H1 (cell line): ENCODE measurements at regions not wholly inside any gene's neighbourhood (a gene's known extent, or its start where the extent isn't known, plus 50 kb on each side); places are given as distances from the start of the nearest gene placed in this dataset.

Experiments
- CTCF ChIA-PET: fragments of 300-600 bp; sonication (Branson Sonifier 250); formaldehyde crosslinking; loops from one replicate; lab custom pipeline; 2021; ENCODE audit not compliant: partially characterized antibody; lab: Charles Lee
- POLR2A ChIA-PET: fragments of 300-600 bp; sonication (Branson Sonifier 250); formaldehyde crosslinking; loops from one replicate; lab custom pipeline; 2021; ENCODE audit warnings: inconsistent platforms; ENCODE audit not compliant: partially characterized antibody; lab: Charles Lee
- DNase-seq, 2 experiments: peaks; one replicate each; pipeline versions ENCODE4 v3.0.0 to v3.0.0-alpha.2; 2010 to 2022; ENCODE audit warnings: low spot score in 2 of 2, low read depth in 1 of 2, mixed read lengths in 1 of 2
- FAIRE-seq: peaks from 2 replicates; lab custom pipeline; 2011; peaks lifted over from hg19 to GRCh38; lab: Jason Lieb, UNC
- H2AFZ ChIP-seq: 2 replicates; pipeline ENCODE4 v1.8.1; 2012; ENCODE audit warnings: low read length, inconsistent platforms
- H2AK5ac ChIP-seq: 2 replicates; pipeline ENCODE4 v1.6.1; 2013; ENCODE audit warnings: low read depth, low read length
- H2BK120ac ChIP-seq: replicated peaks from 2 replicates; pipeline ENCODE3; 2013; ENCODE audit warnings: low read depth, low read length, inconsistent platforms
- H2BK12ac ChIP-seq: 2 replicates; pipeline ENCODE4 v1.6.1; 2013; ENCODE audit warnings: low read depth, low read length
- H2BK15ac ChIP-seq: 2 replicates; pipeline ENCODE4 v1.6.1; 2013; ENCODE audit warnings: low read length
- H2BK20ac ChIP-seq: 2 replicates; pipeline ENCODE4 v1.6.1; 2013; ENCODE audit warnings: low read length
- H2BK5ac ChIP-seq: 2 replicates; pipeline ENCODE4 v1.6.1; 2013; ENCODE audit warnings: low read depth, low read length
- H3K14ac ChIP-seq: 2 replicates; pipeline ENCODE4 v1.6.1; 2013; ENCODE audit warnings: inconsistent platforms; ENCODE audit not compliant: insufficient read length
- H3K18ac ChIP-seq: 2 replicates; pipeline ENCODE4 v1.6.1; 2013; ENCODE audit warnings: low read length; ENCODE audit errors: extremely low read depth
- H3K23ac ChIP-seq: 2 replicates; pipeline ENCODE4 v1.6.1; 2013; ENCODE audit warnings: inconsistent platforms; ENCODE audit not compliant: insufficient read length
- H3K23me2 ChIP-seq: 2 replicates; pipeline ENCODE4 v1.6.1; 2013; ENCODE audit warnings: low read depth, low read length
- H3K27ac ChIP-seq: 2 replicates; pipeline ENCODE4 v1.6.1; 2011; ENCODE audit warnings: low read depth, low read length, inconsistent platforms
- H3K27me3 ChIP-seq, 4 experiments: replicated peaks in 1 of 4; 1 replicate in 1 of 4; 2 replicates in 3 of 4; pipeline versions ENCODE4 v1.6.1 to v1.8.1; 2011 to 2013; ENCODE audit warnings: low read length in 3 of 4, mild to moderate bottlenecking in 3 of 4, inconsistent platforms in 2 of 4, mixed read lengths in 2 of 4, moderate library complexity in 1 of 4; ENCODE audit not compliant: control insufficient read depth in 3 of 4, insufficient read depth in 3 of 4; ENCODE audit errors: extremely low read depth in 1 of 4
- H3K36me3 ChIP-seq, 4 experiments: 2 replicates each; pipeline versions ENCODE4 v1.6.1 to v1.8.1; 2011 to 2013; ENCODE audit warnings: mild to moderate bottlenecking in 4 of 4, low read length in 3 of 4, moderate library complexity in 2 of 4, control low read depth in 1 of 4, inconsistent platforms in 1 of 4; ENCODE audit not compliant: insufficient read depth in 4 of 4, control insufficient read depth in 2 of 4
- H3K4ac ChIP-seq: replicated peaks from 2 replicates; pipeline ENCODE3; 2013; ENCODE audit warnings: low read length, low read depth, mixed read lengths, inconsistent platforms; ENCODE audit not compliant: insufficient read length
- H3K4me1 ChIP-seq, 4 experiments: replicated peaks in 1 of 4; 1 replicate in 1 of 4; 2 replicates in 3 of 4; pipeline versions ENCODE4 v1.6.1 to v1.8.1; 2011 to 2013; ENCODE audit warnings: low read length in 3 of 4, inconsistent platforms in 2 of 4, mixed read lengths in 1 of 4; ENCODE audit not compliant: insufficient read depth in 4 of 4, control insufficient read depth in 3 of 4
- H3K4me2 ChIP-seq, 2 experiments: 2 replicates each; pipeline versions ENCODE4 v1.6.1 to v1.8.1; 2011 to 2013; ENCODE audit warnings: low read depth in 2 of 2, low read length in 2 of 2, control low read depth in 1 of 2, inconsistent platforms in 1 of 2, mild to moderate bottlenecking in 1 of 2; ENCODE audit not compliant: insufficient read depth in 1 of 2
- H3K4me3 ChIP-seq, 4 experiments: fragments of 200-600, 300-600 bp in 1 of 4; sonication (generic), shearing (Covaris generic), sonication (Bioruptor Twin) in 1 of 4; 2 replicates each; pipeline versions ENCODE4 v1.5.1 to v1.8.1; 2011 to 2016; ENCODE audit warnings: low read length in 4 of 4, low read depth in 3 of 4, control low read depth in 2 of 4, inconsistent platforms in 2 of 4, mild to moderate bottlenecking in 2 of 4, mixed read lengths in 1 of 4, moderate library complexity in 1 of 4; ENCODE audit not compliant: insufficient read depth in 2 of 4; ENCODE audit errors: extremely low read depth in 1 of 4
- H3K56ac ChIP-seq: replicated peaks from 2 replicates; pipeline ENCODE3; 2013; ENCODE audit warnings: low read depth, mild to moderate bottlenecking, mixed read lengths, low read length, inconsistent platforms; ENCODE audit not compliant: insufficient read length
- H3K79me1 ChIP-seq: 2 replicates; pipeline ENCODE4 v1.6.1; 2013; ENCODE audit warnings: low read depth, low read length, control low read depth
- H3K79me2 ChIP-seq, 2 experiments: 2 replicates each; pipeline versions ENCODE4 v1.6.1 to v1.8.1; 2012 to 2013; ENCODE audit warnings: low read length in 2 of 2, mild to moderate bottlenecking in 2 of 2, inconsistent platforms in 1 of 2; ENCODE audit not compliant: insufficient read depth in 2 of 2, control insufficient read depth in 1 of 2
- H3K9ac ChIP-seq, 4 experiments: replicated peaks in 1 of 4; 1 replicate in 1 of 4; 2 replicates in 3 of 4; pipeline versions ENCODE4 v1.6.1 to v1.8.1; 2011 to 2013; ENCODE audit warnings: low read depth in 3 of 4, low read length in 3 of 4, control low read depth in 2 of 4, mild to moderate bottlenecking in 2 of 4, moderate library complexity in 2 of 4, inconsistent platforms in 1 of 4; ENCODE audit errors: extremely low read depth in 1 of 4
- H3K9me3 ChIP-seq, 2 experiments: 2 replicates each; pipeline versions ENCODE4 v1.6.1 to v1.8.1; 2012 to 2013; ENCODE audit warnings: mild to moderate bottlenecking in 2 of 2, moderate library complexity in 2 of 2, control low read depth in 1 of 2, inconsistent platforms in 1 of 2, low read depth in 1 of 2, low read length in 1 of 2, mixed read lengths in 1 of 2; ENCODE audit not compliant: insufficient read depth in 2 of 2
- H4K20me1 ChIP-seq, 2 experiments: replicated peaks in 1 of 2; 2 replicates each; pipeline versions ENCODE3 to v1.8.1; 2011 to 2013; ENCODE audit warnings: inconsistent platforms in 2 of 2, low read length in 2 of 2, mild to moderate bottlenecking in 1 of 2; ENCODE audit not compliant: insufficient read depth in 2 of 2, control insufficient read depth in 1 of 2
- H4K5ac ChIP-seq: 2 replicates; pipeline ENCODE4 v1.6.1; 2013; ENCODE audit warnings: low read length, low read depth, mixed read lengths, inconsistent platforms; ENCODE audit not compliant: insufficient read length
- H4K8ac ChIP-seq: 2 replicates; pipeline ENCODE4 v1.8.0; 2013; ENCODE audit warnings: mild to moderate bottlenecking, moderate library complexity, low read length, inconsistent platforms; ENCODE audit not compliant: insufficient read depth; ENCODE audit errors: extremely low read depth
- H4K91ac ChIP-seq: replicated peaks from 2 replicates; pipeline ENCODE3; 2013; ENCODE audit warnings: low read length, mixed read lengths, inconsistent platforms; ENCODE audit not compliant: insufficient read length
- CREB1 ChIP-seq: IDR thresholded peaks from 2 replicates; pipeline ENCODE4 v1.6.1; 2012; ENCODE audit warnings: inconsistent platforms
- GTF2F1 ChIP-seq: IDR thresholded peaks from 2 replicates; pipeline ENCODE4 v1.6.1; 2012; ENCODE audit warnings: low read depth, low read length, improper control_type of control experiment, borderline replicate concordance
- KDM4A ChIP-seq: IDR thresholded peaks from one replicate; pipeline ENCODE4 v1.7.1; 2012; ENCODE audit warnings: low read depth, mild to moderate bottlenecking, moderate library complexity, low read length, inconsistent platforms; ENCODE audit not compliant: severe bottlenecking
- SP1 ChIP-seq: IDR thresholded peaks from 2 replicates; pipeline ENCODE4 v1.6.1; 2011; ENCODE audit warnings: low read depth, low read length
- WGBS, 2 experiments: shearing (Covaris generic) in 1 of 2; methylation state at CpG; one replicate each; pipeline versions ENCODE4 v1.1.6 to v1.1.7; 2013 to 2015; ENCODE audit warnings: low lambda C conversion rate in 2 of 2, mixed read lengths in 2 of 2, inconsistent platforms in 1 of 2, low coverage in 1 of 2, missing lambda C conversion rate in 1 of 2; ENCODE audit not compliant: insufficient replicate concordance in 2 of 2, insufficient coverage in 1 of 2, insufficient read length in 1 of 2; ENCODE audit errors: extremely low coverage in 1 of 2, missing lambda C conversion rate in 1 of 2; 5-methylcytosine and 5-hydroxymethylcytosine counted together

GRCh38 chr6:23267651-23268050 is 698.3 kb downstream of the HDGFL1 start:
- ChIA-PET POLR2A (no interaction called here), CTCF (interaction anchor here (1.0 kb wide), 1 partner anchor 178 kb away, joined by 4 read pairs; no protein-coding TSS in a partner anchor)
- H3K79me1 ChIP-seq: no peaks in the 10 kb centered on the region
- no peaks in the 10 kb centered on the region for H3K4me1 ChIP-seq
- no peaks in the 10 kb centered on the region; a peak in 1 of 8 replicates for H3K36me3 ChIP-seq
- no peak overlapping the region for H3K56ac ChIP-seq
- H3K23ac ChIP-seq: no peak overlapping the region
- no peaks in the 10 kb centered on the region for H3K79me2 ChIP-seq
- H4K8ac ChIP-seq: no peak overlapping the region
- H3K4me3 ChIP-seq: no peak overlapping the region
- no peaks in the 10 kb centered on the region for H3K27me3 ChIP-seq
- no peaks in the 10 kb centered on the region for H3K9me3 ChIP-seq
- H2BK120ac ChIP-seq: no peak overlapping the region
- H4K91ac ChIP-seq: no peak overlapping the region
- no peak overlapping the region for H3K4ac ChIP-seq
- H2AFZ ChIP-seq: no peak overlapping the region
- no peak overlapping the region for H2BK20ac ChIP-seq
- H4K20me1 ChIP-seq: no peaks in the 10 kb centered on the region
- DNase-seq (no peak), FAIRE-seq (no peak)
- H3K14ac ChIP-seq: no peak overlapping the region
- TF ChIP-seq KDM4A (no peak), CREB1 (no peak), SP1 (no peak), GTF2F1 (no peak)
- no peak overlapping the region for H3K27ac ChIP-seq
- H4K5ac ChIP-seq: no peak overlapping the region
- no peak overlapping the region for H2BK5ac ChIP-seq
- H3K9ac ChIP-seq: no peak overlapping the region
- 90% methylated on average over 2 of the region's 2 CpGs; no CpG with 5 or more reads in 1 of the 2 experiments for WGBS, 2 experiments
- H3K18ac ChIP-seq: no peak overlapping the region
- H3K23me2 ChIP-seq: no peaks in the 10 kb centered on the region
- H2BK15ac ChIP-seq: no peak overlapping the region
- no peak overlapping the region for H2BK12ac ChIP-seq
- H2AK5ac ChIP-seq: no peak overlapping the region
- H3K4me2 ChIP-seq: no peak overlapping the region
